Astrocyte of the cerebellum (primary cell): ENCODE measurements at regions not wholly inside any gene's neighbourhood (a gene's known extent, or its start where the extent isn't known, plus 50 kb on each side); places are given as distances from the start of the nearest gene placed in this dataset.

Source experiments
- DNase-seq: peaks from one replicate; pipeline ENCODE4 v3.0.0-alpha.2; 2011; ENCODE audit warnings: low read depth
- H3K4me3 ChIP-seq: 2 replicates; pipeline ENCODE4 v1.5.1; 2011; ENCODE audit warnings: mild to moderate bottlenecking, low read depth, low read length, moderate library complexity
- CTCF ChIP-seq: IDR thresholded peaks from 2 replicates; pipeline ENCODE4 v1.5.1; 2012; ENCODE audit warnings: low read length, low read depth, moderate library complexity, mild to moderate bottlenecking; ENCODE audit errors: missing control alignments
- in situ Hi-C: cut with HindIII; loops from 2 replicates; pipeline ENCODE4 v1.10.0; 2017; ENCODE audit warnings: low sequenced_read_pairs

DNA sequence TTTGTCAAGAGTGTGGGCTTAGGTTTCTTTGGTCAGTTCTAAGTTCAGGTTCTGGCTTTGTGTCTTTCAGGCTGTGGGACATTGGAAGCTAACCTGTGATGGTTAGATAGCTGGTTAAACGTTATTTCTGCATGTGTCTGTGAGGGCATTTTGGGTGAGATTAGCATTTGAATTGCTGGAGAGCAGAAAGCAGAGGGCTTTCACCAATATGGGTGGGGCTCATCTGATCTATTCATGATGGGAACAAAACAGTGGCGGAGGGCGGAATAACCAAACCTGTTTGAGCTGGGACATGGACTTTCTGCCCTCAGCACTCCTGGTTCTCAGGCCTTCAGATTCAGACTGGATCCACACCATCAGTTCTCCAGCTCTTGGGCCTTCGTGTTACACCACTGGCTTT lies 195.4 kb downstream of the KLF13 start:
- no peak for TF ChIP-seq CTCF
- in situ Hi-C loops, result no loop called here
- no peak for DNase-seq
- H3K4me3 ChIP-seq, result no peak overlapping the region

DNA sequence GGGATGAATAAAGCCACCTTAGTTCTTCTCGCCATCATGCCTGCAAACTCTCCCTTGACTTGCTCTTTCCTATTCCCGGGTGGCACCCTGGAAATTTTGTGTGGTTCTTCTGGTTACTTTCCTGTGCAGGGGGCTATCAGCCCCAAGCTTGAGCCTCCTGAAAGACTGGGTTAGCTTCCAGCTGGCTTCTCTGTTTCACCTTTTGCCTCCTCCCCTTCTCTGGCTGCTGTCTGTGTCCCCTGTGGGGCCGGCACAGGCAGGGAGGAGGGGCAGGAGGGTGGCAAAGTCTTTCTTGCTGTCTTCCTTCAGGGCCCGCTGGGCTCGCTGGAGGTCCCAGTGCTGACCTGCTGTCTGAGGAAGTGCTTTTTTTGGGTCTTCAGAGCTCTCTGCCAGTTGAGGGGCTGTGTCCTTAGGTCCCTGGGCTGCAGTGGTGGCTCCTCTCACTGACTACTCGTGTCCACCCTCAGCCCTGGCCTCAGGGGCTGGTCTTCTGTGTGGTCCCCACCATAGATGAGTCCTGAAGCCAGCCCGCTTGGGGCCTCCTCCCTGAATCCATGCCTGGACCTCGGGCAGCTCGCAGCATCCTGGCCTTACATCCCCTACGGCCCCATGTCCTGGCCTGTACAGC lies 196.5 kb downstream of the KLF13 start:
- no peak for TF ChIP-seq CTCF
- no peak overlapping the region for H3K4me3 ChIP-seq
- no peak for DNase-seq
- in situ Hi-C loops, result no loop called here

DNA sequence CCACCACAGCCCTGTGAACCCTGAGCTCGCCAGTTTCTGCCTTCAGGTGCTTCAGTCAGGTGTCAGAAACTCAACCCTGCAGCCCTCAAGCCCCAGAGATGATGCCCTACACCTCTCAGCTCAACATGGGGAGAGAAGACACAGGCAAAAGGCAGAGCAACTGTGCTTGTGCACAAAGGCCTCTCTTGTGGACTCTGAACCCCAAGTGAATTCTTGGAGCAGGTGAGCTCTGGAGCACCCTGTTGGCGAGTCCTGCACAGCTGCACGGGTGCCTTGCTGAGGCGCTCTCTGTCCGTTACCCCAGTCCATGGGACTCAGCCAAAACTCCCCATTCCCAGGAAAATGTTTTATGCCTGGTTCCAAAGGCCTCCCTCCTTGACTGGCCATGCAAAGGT lies 197.0 kb downstream of the KLF13 start:
- in situ Hi-C loops, result no loop called here
- no peak for TF ChIP-seq CTCF
- DNase-seq, result no peak
- H3K4me3 ChIP-seq, result no peak overlapping the region

DNA sequence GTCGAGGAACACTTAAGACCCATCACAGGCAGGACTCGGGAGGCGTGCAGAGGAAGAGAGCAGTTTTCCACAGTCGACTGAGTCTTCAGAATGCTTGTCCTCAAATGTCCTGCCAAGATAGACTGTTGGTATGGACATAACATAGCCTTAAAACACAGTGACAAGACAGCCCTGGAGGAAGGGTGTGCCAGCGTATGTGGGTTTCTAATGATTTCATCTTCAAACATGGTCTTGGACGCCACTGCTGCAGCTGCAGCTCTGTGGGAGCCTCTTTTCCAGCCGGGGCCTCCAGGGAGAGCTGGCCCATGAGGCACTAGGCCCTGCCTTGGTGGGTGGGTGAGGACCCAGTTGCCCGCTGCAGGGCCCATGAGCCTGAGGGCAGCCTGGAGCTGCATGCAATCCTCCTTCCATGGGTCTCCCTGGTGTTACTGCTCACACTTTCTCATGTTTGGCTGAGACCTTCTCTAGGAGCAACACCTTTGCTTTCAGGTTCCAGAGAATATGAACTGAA lies 198.6 kb downstream of the KLF13 start:
- in situ Hi-C loops, result no loop called here
- no peak for TF ChIP-seq CTCF
- H3K4me3 ChIP-seq, result no peak overlapping the region
- DNase-seq, result no peak

DNA sequence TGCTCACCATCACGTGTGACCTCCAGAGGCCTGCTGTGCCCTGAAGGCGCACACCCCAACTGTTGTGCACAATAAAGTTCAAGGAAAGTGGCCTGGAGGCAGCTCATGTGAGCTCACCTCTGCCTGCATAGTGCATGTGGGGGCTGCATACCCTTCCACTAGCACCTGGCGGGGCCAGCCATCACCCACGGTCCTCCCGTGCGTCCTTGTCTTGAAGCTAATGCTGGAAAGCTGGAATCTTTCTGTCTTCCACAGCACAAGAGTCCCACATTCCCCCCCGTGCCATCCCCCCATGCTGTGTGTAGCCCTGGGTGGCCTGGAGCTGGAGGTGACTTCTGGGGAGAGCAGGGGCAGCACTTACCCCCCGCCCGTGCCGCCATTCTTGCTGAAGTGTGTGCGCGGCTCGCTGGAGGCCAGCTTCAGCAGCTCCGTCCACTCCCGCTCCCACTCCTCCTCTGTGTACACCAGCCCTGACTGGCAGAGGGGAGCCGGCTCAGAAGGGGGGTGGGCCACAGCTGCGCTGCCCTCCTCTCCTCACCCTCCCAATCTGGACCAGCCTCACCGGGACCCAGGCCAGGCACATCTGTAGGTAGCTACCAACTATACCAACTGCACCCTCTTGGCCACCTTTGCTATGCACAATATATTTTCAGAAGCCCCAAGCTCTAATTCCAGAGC lies 199.5 kb downstream of the KLF13 start:
- no peak for TF ChIP-seq CTCF
- DNase-seq, result no peak
- in situ Hi-C loops, result no loop called here
- no peak overlapping the region for H3K4me3 ChIP-seq

DNA sequence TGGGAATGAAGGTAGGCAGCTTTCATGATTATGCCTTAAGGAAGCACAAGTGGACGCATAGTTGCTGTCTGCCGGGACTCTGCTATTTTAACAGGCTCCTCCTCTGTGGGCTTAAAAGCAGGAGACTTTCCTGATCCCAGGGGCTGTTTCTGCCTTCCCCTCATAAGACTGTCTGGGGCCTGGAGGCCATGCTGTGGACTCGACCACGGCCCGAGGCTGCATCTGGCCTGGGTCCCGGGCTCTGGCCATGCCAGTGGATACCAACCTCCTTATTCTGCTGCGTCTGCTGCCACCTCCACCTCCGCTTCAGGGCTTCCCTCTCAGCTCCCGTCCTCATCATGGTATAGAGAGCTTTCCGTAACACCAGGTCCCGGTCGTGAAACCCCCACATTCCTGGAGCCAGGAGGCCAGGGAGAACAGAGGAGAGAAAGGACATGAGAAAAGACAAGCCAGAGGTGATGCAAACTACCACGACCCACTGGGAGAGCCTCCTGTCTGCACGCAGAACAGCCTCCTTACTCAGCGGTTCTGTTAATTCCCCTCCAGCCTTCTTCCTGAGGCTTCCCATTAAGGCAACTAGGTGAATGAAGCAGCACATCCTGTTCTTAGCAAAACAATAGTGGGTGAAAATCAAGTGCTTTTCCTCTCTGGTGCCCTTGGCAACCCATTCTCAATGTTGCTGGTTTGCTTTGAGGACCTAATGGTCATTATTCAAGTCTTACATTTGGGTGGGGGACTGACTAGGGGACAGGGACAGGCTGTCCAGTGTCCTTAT lies 200.5 kb downstream of the KLF13 start:
- no peak overlapping the region for H3K4me3 ChIP-seq
- DNase-seq, result no peak
- in situ Hi-C loops, result no loop called here
- TF ChIP-seq CTCF, result no peak
